HCT116 (cell line): ENCODE measurements at regions not wholly inside any gene's neighbourhood (a gene's known extent, or its start where the extent isn't known, plus 50 kb on each side); places are given as distances from the start of the nearest gene placed in this dataset.

ENCODE experiments used
- ATAC-seq: fragments of 200-7000 bp; cut with Tn5 transposase; 2 replicates; pipeline ENCODE4 v1.9.1; 2020; ENCODE audit warnings: mild to moderate bottlenecking, moderate library complexity
- BruUV-seq: library from RNA; stranded (reverse); fragments of 400-500 nt; replicated peaks from 2 replicates; lab custom pipeline; 2021; lab: Mats Ljungman, UMichigan
- CTCF ChIA-PET: fragments of 300-600 bp; sonication (Branson Sonifier 250); formaldehyde crosslinking; loops from one replicate; lab custom pipeline; 2021; ENCODE audit warnings: antibody characterized with exemption; lab: Charles Lee
- POLR2A ChIA-PET: fragments of 300-600, 350-600 bp; sonication (Branson Sonifier 250); formaldehyde crosslinking; loops from one replicate; lab custom pipeline; 2021; ENCODE audit warnings: antibody characterized with exemption; lab: Charles Lee
- RAD21 ChIA-PET, 2 experiments: fragments of 300-600 bp; sonication (Branson Sonifier 250); formaldehyde crosslinking; loops; one replicate each; lab custom pipeline; 2023; ENCODE audit warnings: low total read pairs in 2 of 2; ENCODE audit not compliant: uncharacterized antibody in 2 of 2, unreplicated experiment in 2 of 2, low non-redundant PET in 1 of 2; lab: Charles Lee
- DNase-seq: peaks from one replicate; pipeline ENCODE4 v3.0.0-alpha.2; 2010; ENCODE audit warnings: low read depth, low spot score
- H2AFZ ChIP-seq: fragments of 200-600 bp; shearing (Covaris generic), sonication (generic); 2 replicates; pipeline ENCODE4 v1.6.1; 2017; ENCODE audit warnings: low read depth, mixed run types, mixed read lengths, antibody characterized with exemption, low read length; ENCODE audit not compliant: poor library complexity, severe bottlenecking
- H3K27ac ChIP-seq: 2 replicates; pipeline ENCODE4 v1.5.1; 2012; ENCODE audit warnings: low read depth, low read length
- H3K27me3 ChIP-seq: fragments of 200-600 bp; sonication (generic); 2 replicates; pipeline ENCODE4 v1.6.1; 2016; ENCODE audit warnings: mixed run types, low read length, mixed read lengths; ENCODE audit not compliant: insufficient read depth
- H3K36me3 ChIP-seq, 2 experiments: fragments of 200-500 bp in 1 of 2; fragments of 200-600 bp in 1 of 2; sonication (Bioruptor generic) in 1 of 2; sonication (generic) in 1 of 2; 2 replicates each; pipeline versions ENCODE4 v1.5.1 to v1.6.1; 2014 to 2016; ENCODE audit warnings: low read length in 2 of 2, inconsistent platforms in 1 of 2, mixed read lengths in 1 of 2, mixed run types in 1 of 2; ENCODE audit not compliant: insufficient read depth in 2 of 2, control insufficient read depth in 1 of 2
- H3K4me1 ChIP-seq, 2 experiments: fragments of 200-600 bp in 1 of 2; sonication (generic) in 1 of 2; 2 replicates each; pipeline versions ENCODE4 v1.5.1 to v1.6.1; 2012 to 2017; ENCODE audit warnings: low read length in 2 of 2, inconsistent platforms in 1 of 2, mild to moderate bottlenecking in 1 of 2, mixed read lengths in 1 of 2, mixed run types in 1 of 2, moderate library complexity in 1 of 2; ENCODE audit not compliant: insufficient read depth in 2 of 2, control insufficient read depth in 1 of 2
- H3K4me2 ChIP-seq: fragments of 200-600 bp; sonication (generic); 2 replicates; pipeline ENCODE4 v1.6.1; 2017; ENCODE audit warnings: mixed run types, low read length, mixed read lengths
- H3K4me3 ChIP-seq, 2 experiments: fragments of 200-600 bp in 1 of 2; sonication (generic) in 1 of 2; replicated peaks in 1 of 2; 2 replicates each; pipeline ENCODE4 v1.5.1; 2011 to 2016; ENCODE audit warnings: low read length in 2 of 2, control low read depth in 1 of 2, low read depth in 1 of 2, mild to moderate bottlenecking in 1 of 2, mixed read lengths in 1 of 2, mixed run types in 1 of 2
- H3K79me2 ChIP-seq: fragments of 200-600 bp; sonication (generic); 2 replicates; pipeline ENCODE4 v1.6.1; 2017; ENCODE audit warnings: mild to moderate bottlenecking, mixed run types, low read length, moderate library complexity, mixed read lengths; ENCODE audit not compliant: insufficient read depth
- H3K9ac ChIP-seq: fragments of 200-600 bp; sonication (generic); 2 replicates; pipeline ENCODE4 v1.6.1; 2016; ENCODE audit warnings: low read length, mixed read lengths
- H3K9me2 ChIP-seq: fragments of 200-600 bp; sonication (generic), shearing (Covaris generic); 2 replicates; pipeline ENCODE4 v1.6.1; 2017; ENCODE audit warnings: mixed run types, mild to moderate bottlenecking, moderate library complexity; ENCODE audit not compliant: insufficient read depth
- H3K9me3 ChIP-seq, 2 experiments: fragments of 200-500 bp in 1 of 2; fragments of 200-600 bp in 1 of 2; sonication (Bioruptor generic) in 1 of 2; sonication (generic) in 1 of 2; 2 replicates each; pipeline ENCODE4 v1.6.1; 2014 to 2017; ENCODE audit warnings: low read length in 2 of 2, mixed read lengths in 2 of 2, inconsistent platforms in 1 of 2, low read depth in 1 of 2, mild to moderate bottlenecking in 1 of 2, mixed run types in 1 of 2, moderate library complexity in 1 of 2; ENCODE audit not compliant: control insufficient read depth in 1 of 2, insufficient read depth in 1 of 2
- H4K20me1 ChIP-seq: fragments of 200-600 bp; sonication (generic), shearing (Covaris generic); 2 replicates; pipeline ENCODE4 v1.6.1; 2017; ENCODE audit warnings: mixed run types, mild to moderate bottlenecking, moderate library complexity; ENCODE audit not compliant: insufficient read depth
- CBX3 ChIP-seq: IDR thresholded peaks from 2 replicates; pipeline ENCODE4 v1.6.1; 2012; ENCODE audit warnings: low read depth
- EGR1 ChIP-seq: IDR thresholded peaks from 2 replicates; pipeline ENCODE4 v1.6.1; 2012; ENCODE audit warnings: low read depth
- EZH2 ChIP-seq: fragments of 200-600 bp; sonication (generic); IDR thresholded peaks from 2 replicates; pipeline ENCODE4 v1.6.1; 2017; ENCODE audit warnings: antibody characterized with exemption, mixed run types
- EZH2phosphoT487 ChIP-seq: fragments of 200-600 bp; IDR thresholded peaks from 2 replicates; pipeline ENCODE4 v1.6.1; 2018; ENCODE audit warnings: antibody characterized with exemption, borderline replicate concordance
- FOSL1 ChIP-seq: IDR thresholded peaks from 2 replicates; pipeline ENCODE4 v1.6.1; 2012; ENCODE audit warnings: low read depth
- POLR2A ChIP-seq: IDR thresholded peaks from 2 replicates; pipeline ENCODE4 v1.7.0; 2011; ENCODE audit warnings: borderline replicate concordance; ENCODE audit not compliant: insufficient read depth, insufficient read length; ENCODE audit errors: extremely low read depth
- POLR2AphosphoS5 ChIP-seq: IDR thresholded peaks from 2 replicates; pipeline ENCODE4 v1.6.1; 2011; ENCODE audit warnings: mild to moderate bottlenecking, low read depth, low read length, moderate library complexity
- RAD21 ChIP-seq: IDR thresholded peaks from 2 replicates; pipeline ENCODE4 v1.6.1; 2012; ENCODE audit warnings: low read depth, mild to moderate bottlenecking
- SIN3A ChIP-seq: IDR thresholded peaks from 2 replicates; pipeline ENCODE4 v1.6.1; 2012; ENCODE audit warnings: low read depth
- SRF ChIP-seq: IDR thresholded peaks from 2 replicates; pipeline ENCODE4 v1.6.1; 2012; ENCODE audit warnings: low read depth
- YY1 ChIP-seq: IDR thresholded peaks from 2 replicates; pipeline ENCODE4 v1.6.1; 2011; ENCODE audit warnings: low read length, low read depth, moderate library complexity, mild to moderate bottlenecking; ENCODE audit not compliant: insufficient replicate concordance; ENCODE audit errors: extremely low read depth
- ZFX ChIP-seq: fragments of 450-650 bp; IDR thresholded peaks from 2 replicates; pipeline ENCODE4 v1.6.1; 2017
- ZNF274 ChIP-seq: fragments of 200-500 bp; sonication (Bioruptor generic); IDR thresholded peaks from 2 replicates; pipeline ENCODE4 v1.6.1; 2014; ENCODE audit warnings: mild to moderate bottlenecking, low read depth, low read length, inconsistent platforms
- intact Hi-C: fragments of 100-400 bp; cut with micrococcal nuclease; formaldehyde crosslinking; loops from 2 replicates; pipeline ENCODE4 v1.10.0; 2022
- TF ChIP-seq, protein P1 (sequence below): IDR thresholded peaks from 2 replicates; pipeline ENCODE4 v1.6.1; 2011; ENCODE audit warnings: mild to moderate bottlenecking, low read length, moderate library complexity; ENCODE audit not compliant: insufficient replicate concordance; ENCODE audit errors: extremely low read depth
- TF ChIP-seq, protein P2 (sequence below): IDR thresholded peaks from 2 replicates; pipeline ENCODE4 v1.6.1; 2012
- TF ChIP-seq, protein P3 (sequence below): IDR thresholded peaks from 2 replicates; pipeline ENCODE4 v1.6.1; 2012; ENCODE audit warnings: low read depth

DNA sequence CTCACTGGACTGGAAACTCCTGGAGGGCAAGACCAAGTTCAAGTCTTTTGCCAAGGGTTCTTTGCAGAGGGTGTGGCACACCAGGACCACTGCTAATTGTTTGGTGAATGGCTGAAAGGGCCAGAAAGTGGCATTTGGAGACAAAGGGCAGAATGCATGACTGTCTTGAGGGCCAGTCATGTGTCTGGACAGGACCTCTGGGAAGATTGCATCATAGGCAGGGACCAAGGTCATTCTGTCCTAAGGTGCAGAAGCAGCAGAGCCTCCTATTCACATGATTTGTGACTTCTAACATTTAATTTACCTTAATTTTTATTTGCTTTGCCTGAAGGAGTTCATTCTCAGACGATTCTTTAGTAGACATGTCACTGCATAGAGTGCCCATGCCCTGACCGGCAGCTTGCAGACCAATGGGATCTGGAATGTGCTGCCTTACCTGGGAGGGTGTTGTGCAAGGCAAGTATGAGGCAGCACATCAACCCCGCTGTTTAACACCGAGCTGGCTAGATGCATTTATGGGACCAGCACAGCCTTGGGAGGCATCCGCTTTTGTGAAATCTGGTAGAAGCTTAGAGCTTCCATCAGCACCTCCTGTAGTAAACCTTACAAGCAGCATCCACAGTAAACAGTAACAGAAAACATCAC, 62.3 kb upstream of the MAF start:
- Histone ChIP-seq H3K79me2 (no peaks in the 10 kb centered on the region), H3K27me3 (no peaks in the 10 kb centered on the region), H3K36me3 (no peaks in the 10 kb centered on the region), H3K4me3 (no peak overlapping the region), H3K4me2 (no peak overlapping the region), H2AFZ (no peak overlapping the region), H3K27ac (no peak overlapping the region), H3K9ac (no peak overlapping the region), H3K9me2 (no peaks in the 10 kb centered on the region), H4K20me1 (no peaks in the 10 kb centered on the region), H3K9me3 (peaks cover 43 to 63% of the 10 kb centered on the region in 2 experiments; a peak in 2 of 4 replicates), H3K4me1 (no peaks in the 10 kb centered on the region; a peak in 1 of 4 replicates)
- no peak for ATAC-seq
- TF ChIP-seq ZFX (no peak), CBX3 (no peak), YY1 (no peak), FOSL1 (no peak), EZH2 (no peak), POLR2A (no peak), SRF (no peak), EGR1 (no peak), POLR2AphosphoS5 (no peak), ZNF274 (no peak), SIN3A (no peak), EZH2phosphoT487 (no peak), RAD21 (no peak)
- TF ChIP-seq, protein P1, sequence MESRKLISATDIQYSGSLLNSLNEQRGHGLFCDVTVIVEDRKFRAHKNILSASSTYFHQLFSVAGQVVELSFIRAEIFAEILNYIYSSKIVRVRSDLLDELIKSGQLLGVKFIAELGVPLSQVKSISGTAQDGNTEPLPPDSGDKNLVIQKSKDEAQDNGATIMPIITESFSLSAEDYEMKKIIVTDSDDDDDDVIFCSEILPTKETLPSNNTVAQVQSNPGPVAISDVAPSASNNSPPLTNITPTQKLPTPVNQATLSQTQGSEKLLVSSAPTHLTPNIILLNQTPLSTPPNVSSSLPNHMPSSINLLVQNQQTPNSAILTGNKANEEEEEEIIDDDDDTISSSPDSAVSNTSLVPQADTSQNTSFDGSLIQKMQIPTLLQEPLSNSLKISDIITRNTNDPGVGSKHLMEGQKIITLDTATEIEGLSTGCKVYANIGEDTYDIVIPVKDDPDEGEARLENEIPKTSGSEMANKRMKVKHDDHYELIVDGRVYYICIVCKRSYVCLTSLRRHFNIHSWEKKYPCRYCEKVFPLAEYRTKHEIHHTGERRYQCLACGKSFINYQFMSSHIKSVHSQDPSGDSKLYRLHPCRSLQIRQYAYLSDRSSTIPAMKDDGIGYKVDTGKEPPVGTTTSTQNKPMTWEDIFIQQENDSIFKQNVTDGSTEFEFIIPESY, result no peak
- TF ChIP-seq, protein P2, sequence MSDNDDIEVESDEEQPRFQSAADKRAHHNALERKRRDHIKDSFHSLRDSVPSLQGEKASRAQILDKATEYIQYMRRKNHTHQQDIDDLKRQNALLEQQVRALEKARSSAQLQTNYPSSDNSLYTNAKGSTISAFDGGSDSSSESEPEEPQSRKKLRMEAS, result no peak
- TF ChIP-seq, protein P3, sequence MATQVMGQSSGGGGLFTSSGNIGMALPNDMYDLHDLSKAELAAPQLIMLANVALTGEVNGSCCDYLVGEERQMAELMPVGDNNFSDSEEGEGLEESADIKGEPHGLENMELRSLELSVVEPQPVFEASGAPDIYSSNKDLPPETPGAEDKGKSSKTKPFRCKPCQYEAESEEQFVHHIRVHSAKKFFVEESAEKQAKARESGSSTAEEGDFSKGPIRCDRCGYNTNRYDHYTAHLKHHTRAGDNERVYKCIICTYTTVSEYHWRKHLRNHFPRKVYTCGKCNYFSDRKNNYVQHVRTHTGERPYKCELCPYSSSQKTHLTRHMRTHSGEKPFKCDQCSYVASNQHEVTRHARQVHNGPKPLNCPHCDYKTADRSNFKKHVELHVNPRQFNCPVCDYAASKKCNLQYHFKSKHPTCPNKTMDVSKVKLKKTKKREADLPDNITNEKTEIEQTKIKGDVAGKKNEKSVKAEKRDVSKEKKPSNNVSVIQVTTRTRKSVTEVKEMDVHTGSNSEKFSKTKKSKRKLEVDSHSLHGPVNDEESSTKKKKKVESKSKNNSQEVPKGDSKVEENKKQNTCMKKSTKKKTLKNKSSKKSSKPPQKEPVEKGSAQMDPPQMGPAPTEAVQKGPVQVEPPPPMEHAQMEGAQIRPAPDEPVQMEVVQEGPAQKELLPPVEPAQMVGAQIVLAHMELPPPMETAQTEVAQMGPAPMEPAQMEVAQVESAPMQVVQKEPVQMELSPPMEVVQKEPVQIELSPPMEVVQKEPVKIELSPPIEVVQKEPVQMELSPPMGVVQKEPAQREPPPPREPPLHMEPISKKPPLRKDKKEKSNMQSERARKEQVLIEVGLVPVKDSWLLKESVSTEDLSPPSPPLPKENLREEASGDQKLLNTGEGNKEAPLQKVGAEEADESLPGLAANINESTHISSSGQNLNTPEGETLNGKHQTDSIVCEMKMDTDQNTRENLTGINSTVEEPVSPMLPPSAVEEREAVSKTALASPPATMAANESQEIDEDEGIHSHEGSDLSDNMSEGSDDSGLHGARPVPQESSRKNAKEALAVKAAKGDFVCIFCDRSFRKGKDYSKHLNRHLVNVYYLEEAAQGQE, result no peak
- POLR2A ChIA-PET, result no interaction called here
- intact Hi-C loops, result no loop called here
- CTCF ChIA-PET, result no interaction called here
- DNase-seq, result no peak
- RAD21 ChIA-PET, result no interaction called here
- no TSS peak for BruUV-seq
